GM19043 (cell line): ENCODE measurements at regions not wholly inside any gene's neighbourhood (a gene's known extent, or its start where the extent isn't known, plus 50 kb on each side); places are given as distances from the start of the nearest gene placed in this dataset.
A peak's percentile ranks its signal among the peaks of the same experiment; 100 is the strongest.
"Not testable (repeated sequence)": the region's sequence is repeated elsewhere in the genome, so short reads cannot be mapped to it uniquely, and the experiment has no call there.

Experiments used
- ATAC-seq: cut with Tn5 transposase; IDR thresholded peaks from one replicate; pipeline ENCODE4 v1.9.1; 2021; ENCODE audit warnings: low read depth; ENCODE audit not compliant: unreplicated experiment

- ATAC-seq, result no peak
These were observed 82.7 kb upstream of the AKIRIN2 start for GRCh38 chr6:87784690-87785089.

- no peak for ATAC-seq
These were observed 82.0 kb upstream of the AKIRIN2 start for GRCh38 chr6:87784051-87784450.

- no peak for ATAC-seq
These were observed 77.5 kb upstream of the AKIRIN2 start for GRCh38 chr6:87779542-87779941.

- ATAC-seq, result no peak
These were observed 70.8 kb upstream of the AKIRIN2 start for GRCh38 chr6:87772597-87773530.

GRCh38 chr6:87767478-87767877 is 65.4 kb upstream of the AKIRIN2 start:
- ATAC-seq, result no peak

GRCh38 chr6:87766211-87766610 is 64.2 kb upstream of the AKIRIN2 start:
- no peak for ATAC-seq

GRCh38 chr6:87763901-87764300 is 61.9 kb upstream of the AKIRIN2 start:
- ATAC-seq, result no peak

- no peak for ATAC-seq
These were observed 61.2 kb upstream of the AKIRIN2 start for GRCh38 chr6:87763276-87763675.

GRCh38 chr6:87762116-87762515 is 60.1 kb upstream of the AKIRIN2 start:
- ATAC-seq, result no peak

- ATAC-seq, result no peak
These were observed 55.8 kb upstream of the AKIRIN2 start for GRCh38 chr6:87757792-87758191.

GRCh38 chr6:87756858-87757257 is 54.8 kb upstream of the AKIRIN2 start:
- ATAC-seq, result peak; percentile 94

GRCh38 chr6:87755708-87756671 is 54.0 kb upstream of the AKIRIN2 start:
- ATAC-seq, result no peak

- ATAC-seq, result peak; percentile 37
These were observed 52.8 kb upstream of the AKIRIN2 start for GRCh38 chr6:87754828-87755227.

GRCh38 chr6:87753131-87753685 is 51.2 kb upstream of the AKIRIN2 start:
- no peak for ATAC-seq

GRCh38 chr6:87752503-87752902 is 50.5 kb upstream of the AKIRIN2 start:
- not testable (repeated sequence) for ATAC-seq
